Thyroid gland (tissue), 4 donors: ENCODE measurements at regions not wholly inside any gene's neighbourhood (a gene's known extent, or its start where the extent isn't known, plus 50 kb on each side); places are given as distances from the start of the nearest gene placed in this dataset.

Experiments
- DNase-seq, 2 donors: peaks; one replicate each; pipeline ENCODE4 v3.0.0-alpha.2; 2019
- H3K27ac ChIP-seq, 3 donors: fragments of 200-600 bp; sonication (generic); 1 replicate in 2 of 3; 2 replicates in 1 of 3; pipeline ENCODE4 v1.5.1; 2016 to 2019; ENCODE audit warnings: mild to moderate bottlenecking in 1 of 3, moderate library complexity in 1 of 3
- H3K27me3 ChIP-seq: fragments of 200-600 bp; sonication (generic); one replicate; pipeline ENCODE4 v1.5.1; 2019
- H3K36me3 ChIP-seq, 2 donors: fragments of 200-600 bp; sonication (generic); one replicate each; pipeline ENCODE4 v1.5.1; 2016 to 2019
- H3K4me1 ChIP-seq, 2 donors: fragments of 200-600 bp; sonication (generic); one replicate each; pipeline ENCODE4 v1.5.1; 2017 to 2019
- H3K4me3 ChIP-seq, 3 donors: fragments of 200-600 bp; sonication (generic); replicated peaks in 1 of 3; 1 replicate in 2 of 3; 2 replicates in 1 of 3; pipeline ENCODE4 v1.5.1; 2016; ENCODE audit warnings: mild to moderate bottlenecking in 1 of 3
- H3K9me3 ChIP-seq: fragments of 200-600 bp; sonication (generic); one replicate; pipeline ENCODE4 v1.5.1; 2017
- CTCF ChIP-seq, 6 experiments: fragments of 200-600 bp in 3 of 6; fragments of 450-650 bp in 3 of 6; sonication (generic) in 3 of 6; IDR thresholded peaks; one replicate each; pipeline ENCODE4 v1.5.1; 2016 to 2019; ENCODE audit warnings: antibody characterized with exemption in 6 of 6, mild to moderate bottlenecking in 2 of 6, inconsistent platforms in 1 of 6, moderate library complexity in 1 of 6
- POLR2A ChIP-seq, 2 donors: fragments of 450-650 bp; IDR thresholded peaks; one replicate each; pipeline ENCODE4 v1.6.1; 2017; ENCODE audit warnings: antibody characterized with exemption in 2 of 2, mild to moderate bottlenecking in 2 of 2, moderate library complexity in 1 of 2
- WGBS, 2 donors: methylation state at CpG; one replicate each; pipeline ENCODE4 v1.1.5; 2017; 5-methylcytosine and 5-hydroxymethylcytosine counted together
- intact Hi-C: fragments of 100-400 bp; cut with DNase I; formaldehyde crosslinking; loops from one replicate; pipeline ENCODE4 v1.15.1; 2023

GRCh38 chr5:40404613-40405012, 275.1 kb upstream of the PTGER4 start:
- intact Hi-C loops: no loop called here
- Histone ChIP-seq H3K4me3 (no peak overlapping the region), H3K36me3 (no peaks in the 10 kb centered on the region), H3K27ac (no peak overlapping the region), H3K9me3 (no peaks in the 10 kb centered on the region), H3K4me1 (no peaks in the 10 kb centered on the region), H3K27me3 (no peaks in the 10 kb centered on the region)
- no peak for DNase-seq
- TF ChIP-seq CTCF (IDR thresholded peaks at IDR 0.05) (no peak), POLR2A (IDR thresholded peaks at IDR 0.05) (no peak)

GRCh38 chr5:40402007-40402364, 277.7 kb upstream of the PTGER4 start:
- Histone ChIP-seq H3K27me3 (no peaks in the 10 kb centered on the region), H3K9me3 (no peaks in the 10 kb centered on the region), H3K27ac (no peak overlapping the region), H3K36me3 (no peaks in the 10 kb centered on the region), H3K4me1 (no peaks in the 10 kb centered on the region), H3K4me3 (no peak overlapping the region)
- TF ChIP-seq CTCF (IDR thresholded peaks at IDR 0.05): no peak
- no peak for DNase-seq
- intact Hi-C loops: no loop called here
- WGBS, 2 donors: 39 to 41% methylated on average over 1 of the region's 1 CpG

GRCh38 chr5:40401284-40402006, 278.3 kb upstream of the PTGER4 start:
- 72 to 75% methylated on average over 4 of the region's 4 CpGs for WGBS, 2 donors
- Histone ChIP-seq H3K36me3 (no peaks in the 10 kb centered on the region), H3K4me1 (no peaks in the 10 kb centered on the region), H3K27ac (no peak overlapping the region), H3K4me3 (no peak overlapping the region), H3K9me3 (no peaks in the 10 kb centered on the region), H3K27me3 (no peaks in the 10 kb centered on the region)
- intact Hi-C loops: no loop called here
- TF ChIP-seq CTCF (IDR thresholded peaks at IDR 0.05): no peak
- TF ChIP-seq POLR2A (IDR thresholded peaks at IDR 0.05): no peak
- no peak for DNase-seq

- TF ChIP-seq POLR2A (IDR thresholded peaks at IDR 0.05) (no peak), CTCF (IDR thresholded peaks at IDR 0.05) (no peak)
- H3K36me3 ChIP-seq: no peaks in the 10 kb centered on the region
- no peaks in the 10 kb centered on the region for H3K4me1 ChIP-seq
- WGBS, 2 donors: 69 to 83% methylated on average over 1 of the region's 1 CpG
- no peak for DNase-seq
- H3K9me3 ChIP-seq: no peaks in the 10 kb centered on the region
- intact Hi-C loops: no loop called here
- H3K27ac ChIP-seq: no peak overlapping the region
- H3K27me3 ChIP-seq: no peaks in the 10 kb centered on the region
- H3K4me3 ChIP-seq: no peak overlapping the region
Measured at GRCh38 chr5:40400245-40400644, 279.5 kb upstream of the PTGER4 start.

- no peak for DNase-seq
- no peaks in the 10 kb centered on the region for H3K36me3 ChIP-seq
- no peaks in the 10 kb centered on the region for H3K27me3 ChIP-seq
- H3K9me3 ChIP-seq: no peaks in the 10 kb centered on the region
- no peaks in the 10 kb centered on the region for H3K4me1 ChIP-seq
- no peak for TF ChIP-seq POLR2A (IDR thresholded peaks at IDR 0.05)
- intact Hi-C loops: no loop called here
- H3K27ac ChIP-seq: no peak overlapping the region
- 92 to 94% methylated on average over 1 of the region's 1 CpG for WGBS, 2 donors
- H3K4me3 ChIP-seq: no peak overlapping the region
Measured at GRCh38 chr5:40399349-40399748, 280.4 kb upstream of the PTGER4 start.

GRCh38 chr5:40397976-40398375, 281.7 kb upstream of the PTGER4 start:
- TF ChIP-seq POLR2A (IDR thresholded peaks at IDR 0.05): no peak
- TF ChIP-seq CTCF (IDR thresholded peaks at IDR 0.05): no peak
- WGBS, 2 donors: 88 to 97% methylated on average over 1 of the region's 1 CpG
- intact Hi-C loops: no loop called here

More at GRCh38 chr5:40397976-40398375, 281.7 kb upstream of the PTGER4 start:
- Histone ChIP-seq H3K4me1 (no peaks in the 10 kb centered on the region), H3K4me3 (no peak overlapping the region), H3K9me3 (no peaks in the 10 kb centered on the region), H3K36me3 (no peaks in the 10 kb centered on the region), H3K27ac (no peak overlapping the region), H3K27me3 (no peaks in the 10 kb centered on the region)
- no peak for DNase-seq
